HG03575 (cell line): ENCODE measurements at regions not wholly inside any gene's neighbourhood (a gene's known extent, or its start where the extent isn't known, plus 50 kb on each side); places are given as distances from the start of the nearest gene placed in this dataset.

Experiments used
- ATAC-seq: cut with Tn5 transposase; IDR thresholded peaks from one replicate; pipeline ENCODE4 v1.9.1; 2021; ENCODE audit not compliant: unreplicated experiment, insufficient number of reproducible peaks, low FRiP score; ENCODE audit errors: extremely low read depth

- ATAC-seq, result no peak
Observed at GRCh38 chr18:43887491-43887890, 610.2 kb upstream of the SYT4 start.

GRCh38 chr18:43888598-43888997, 611.3 kb upstream of the SYT4 start:
- ATAC-seq, result no peak

- ATAC-seq, result no peak
Observed at GRCh38 chr18:43893001-43893637, 615.8 kb upstream of the SYT4 start.

- ATAC-seq, result no peak
Observed at GRCh38 chr18:43904209-43904837, 627.0 kb upstream of the SYT4 start.

- ATAC-seq, result no peak
Observed at GRCh38 chr18:43914018-43914417, 636.7 kb upstream of the SYT4 start.

- no peak for ATAC-seq
Observed at GRCh38 chr18:43916984-43917383, 639.7 kb upstream of the SYT4 start.

GRCh38 chr18:43917520-43917919, 640.2 kb upstream of the SYT4 start:
- ATAC-seq, result no peak

- no peak for ATAC-seq
Observed at GRCh38 chr18:43919551-43919950, 642.3 kb upstream of the SYT4 start.

- no peak for ATAC-seq
Observed at GRCh38 chr18:43931439-43931838, 654.1 kb upstream of the SYT4 start.

- ATAC-seq, result no peak
Observed at GRCh38 chr18:43932140-43932539, 654.9 kb upstream of the SYT4 start.

GRCh38 chr18:43933177-43933576, 655.9 kb upstream of the SYT4 start:
- ATAC-seq, result no peak

GRCh38 chr18:43934322-43934721, 657.0 kb upstream of the SYT4 start:
- no peak for ATAC-seq

- ATAC-seq, result no peak
Observed at GRCh38 chr18:43934781-43935471, 657.6 kb upstream of the SYT4 start.

GRCh38 chr18:43936176-43936575, 658.9 kb upstream of the SYT4 start:
- no peak for ATAC-seq

GRCh38 chr18:43949291-43949690, 672.0 kb upstream of the SYT4 start:
- no peak for ATAC-seq

- no peak for ATAC-seq
Observed at GRCh38 chr18:43950062-43950461, 672.8 kb upstream of the SYT4 start.

GRCh38 chr18:43952398-43952797, 675.1 kb upstream of the SYT4 start:
- ATAC-seq, result no peak

GRCh38 chr18:43961722-43962121, 684.4 kb upstream of the SYT4 start:
- no peak for ATAC-seq

- ATAC-seq, result no peak
Observed at GRCh38 chr18:43964666-43965065, 687.4 kb upstream of the SYT4 start.

GRCh38 chr18:43965691-43966090, 688.4 kb upstream of the SYT4 start:
- no peak for ATAC-seq
